ENCODE measurements at regions not wholly inside any gene's neighbourhood (a gene's known extent, or its start where the extent isn't known, plus 50 kb on each side); places are given as distances from the start of the nearest gene placed in this dataset.

DNA sequence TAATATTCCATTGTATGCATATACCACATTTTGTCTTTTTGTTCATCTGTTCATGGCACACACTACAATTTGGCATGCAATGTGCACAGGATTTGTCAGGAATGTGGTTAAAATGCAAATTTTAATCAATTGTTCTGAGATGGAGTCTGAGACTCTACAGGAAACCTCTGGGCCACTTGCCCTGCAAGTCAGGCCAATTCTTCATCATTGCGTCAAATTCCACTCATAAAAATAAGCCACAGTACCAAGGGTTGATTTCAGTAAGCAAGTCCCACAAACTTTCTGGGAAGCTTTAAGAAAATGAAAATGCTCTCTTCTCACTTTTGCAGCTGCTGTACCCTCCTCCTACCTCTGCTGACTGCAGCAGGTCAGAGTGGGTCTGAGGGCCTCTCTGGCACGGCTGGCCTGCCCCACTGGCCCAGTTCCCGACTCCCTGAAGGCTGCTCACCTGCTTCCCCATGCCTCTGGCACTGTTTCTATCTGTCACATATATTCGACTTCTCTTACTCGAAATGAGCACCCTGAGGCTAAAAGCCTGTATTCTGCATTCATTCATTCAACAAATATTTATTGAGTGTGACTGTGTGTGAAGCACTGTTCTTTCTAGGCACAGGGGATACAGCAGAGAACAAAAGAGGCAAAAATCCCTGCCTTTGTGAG lies 83.8 kb upstream of the WASF3 start:
- TF ChIP-seq POLR2A (IDR thresholded peaks at IDR 0.05): no peak
- TF ChIP-seq, protein P1, sequence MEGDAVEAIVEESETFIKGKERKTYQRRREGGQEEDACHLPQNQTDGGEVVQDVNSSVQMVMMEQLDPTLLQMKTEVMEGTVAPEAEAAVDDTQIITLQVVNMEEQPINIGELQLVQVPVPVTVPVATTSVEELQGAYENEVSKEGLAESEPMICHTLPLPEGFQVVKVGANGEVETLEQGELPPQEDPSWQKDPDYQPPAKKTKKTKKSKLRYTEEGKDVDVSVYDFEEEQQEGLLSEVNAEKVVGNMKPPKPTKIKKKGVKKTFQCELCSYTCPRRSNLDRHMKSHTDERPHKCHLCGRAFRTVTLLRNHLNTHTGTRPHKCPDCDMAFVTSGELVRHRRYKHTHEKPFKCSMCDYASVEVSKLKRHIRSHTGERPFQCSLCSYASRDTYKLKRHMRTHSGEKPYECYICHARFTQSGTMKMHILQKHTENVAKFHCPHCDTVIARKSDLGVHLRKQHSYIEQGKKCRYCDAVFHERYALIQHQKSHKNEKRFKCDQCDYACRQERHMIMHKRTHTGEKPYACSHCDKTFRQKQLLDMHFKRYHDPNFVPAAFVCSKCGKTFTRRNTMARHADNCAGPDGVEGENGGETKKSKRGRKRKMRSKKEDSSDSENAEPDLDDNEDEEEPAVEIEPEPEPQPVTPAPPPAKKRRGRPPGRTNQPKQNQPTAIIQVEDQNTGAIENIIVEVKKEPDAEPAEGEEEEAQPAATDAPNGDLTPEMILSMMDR (IDR thresholded peaks at IDR 0.05): no peak
